Adipocyte (in vitro differentiated cells): ENCODE measurements at regions not wholly inside any gene's neighbourhood (a gene's known extent, or its start where the extent isn't known, plus 50 kb on each side); places are given as distances from the start of the nearest gene placed in this dataset.

Source experiments
- DNase-seq: peaks from one replicate; pipeline ENCODE4 v3.0.0-alpha.2; 2015; ENCODE audit warnings: low read depth
- H3K27me3 ChIP-seq: replicated peaks from 2 replicates; pipeline ENCODE4 v1.7.0; 2013; ENCODE audit warnings: mild to moderate bottlenecking, low read length, moderate library complexity; ENCODE audit not compliant: control insufficient read depth, insufficient read depth
- H3K36me3 ChIP-seq: 2 replicates; pipeline ENCODE4 v1.7.0; 2013; ENCODE audit warnings: low read length, mild to moderate bottlenecking, moderate library complexity; ENCODE audit not compliant: control insufficient read depth, insufficient read depth, severe bottlenecking
- H3K4me1 ChIP-seq: 2 replicates; pipeline ENCODE4 v1.7.0; 2013; ENCODE audit warnings: mild to moderate bottlenecking, low read length, moderate library complexity; ENCODE audit not compliant: control insufficient read depth, insufficient read depth
- H3K4me3 ChIP-seq: 2 replicates; pipeline ENCODE4 v1.7.0; 2013; ENCODE audit warnings: mild to moderate bottlenecking, low read length, moderate library complexity
- H3K9ac ChIP-seq: 2 replicates; pipeline ENCODE4 v1.7.0; 2013; ENCODE audit warnings: mild to moderate bottlenecking, low read length, moderate library complexity
- H3K9me3 ChIP-seq: 2 replicates; pipeline ENCODE4 v1.7.0; 2013; ENCODE audit warnings: mild to moderate bottlenecking, low read length, moderate library complexity; ENCODE audit not compliant: control insufficient read depth

DNA sequence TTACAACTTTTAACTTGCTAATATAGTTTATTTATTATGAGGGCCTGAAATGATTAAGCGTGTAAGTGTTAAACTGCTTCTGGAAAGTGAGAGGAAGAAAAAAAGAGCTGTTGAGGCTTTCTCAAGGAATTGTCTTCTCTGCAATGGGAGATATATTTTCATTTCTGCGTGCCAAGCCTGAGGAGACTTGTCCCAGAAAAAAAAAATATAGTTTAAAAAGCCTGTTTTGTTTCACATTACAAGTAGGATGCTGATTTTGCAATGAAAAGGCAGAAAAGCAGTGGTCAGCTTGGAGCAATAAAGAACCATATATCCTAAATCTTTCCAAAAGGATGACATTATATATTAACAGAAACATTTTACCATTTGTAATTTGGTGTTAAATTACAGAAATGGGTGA is 115.5 kb downstream of the GMNC start:
- H3K36me3 ChIP-seq, result no peaks in the 10 kb centered on the region
- H3K9ac ChIP-seq, result peak overlapping the region; percentile 0
- H3K4me3 ChIP-seq, result peak overlapping the region; percentile 1
- H3K4me1 ChIP-seq, result peaks cover 18% of the 10 kb centered on the region
- H3K27me3 ChIP-seq, result no peaks in the 10 kb centered on the region
- H3K9me3 ChIP-seq, result no peaks in the 10 kb centered on the region
- peak; percentile 68 for DNase-seq

GRCh38 chr3:190746531-190746930 is 116.0 kb downstream of the GMNC start:
- no peak overlapping the region for H3K4me3 ChIP-seq
- no peaks in the 10 kb centered on the region for H3K27me3 ChIP-seq
- H3K4me1 ChIP-seq, result peaks cover 18% of the 10 kb centered on the region
- peak; percentile 34 for DNase-seq
- H3K9ac ChIP-seq, result peak overlapping the region; percentile 0
- H3K9me3 ChIP-seq, result no peaks in the 10 kb centered on the region
- H3K36me3 ChIP-seq, result no peaks in the 10 kb centered on the region

DNA sequence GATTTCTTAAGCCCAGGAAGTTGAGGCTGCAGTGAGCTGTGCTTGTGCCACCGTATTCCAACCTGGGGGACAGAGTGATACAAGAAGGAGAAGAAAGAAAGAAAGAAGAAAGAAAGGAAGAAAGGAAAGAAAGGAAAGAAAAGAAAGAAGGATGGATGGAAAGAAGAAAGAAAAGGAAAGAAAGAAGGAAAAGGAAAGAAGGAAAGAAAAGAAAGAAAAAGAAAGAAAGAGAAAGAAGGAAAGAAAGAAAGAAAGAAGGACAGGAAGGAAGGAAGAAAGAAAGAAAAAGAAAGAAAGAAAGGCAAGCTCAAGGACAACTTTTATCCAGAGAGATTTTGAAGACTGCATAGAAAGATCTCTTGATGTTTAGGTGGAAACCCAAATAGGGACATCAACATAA is 120.7 kb downstream of the GMNC start:
- no peak for DNase-seq
- Histone ChIP-seq H3K36me3 (no peaks in the 10 kb centered on the region), H3K4me1 (peaks cover 4% of the 10 kb centered on the region), H3K27me3 (no peaks in the 10 kb centered on the region), H3K9ac (no peak overlapping the region), H3K9me3 (no peaks in the 10 kb centered on the region), H3K4me3 (no peak overlapping the region)

DNA sequence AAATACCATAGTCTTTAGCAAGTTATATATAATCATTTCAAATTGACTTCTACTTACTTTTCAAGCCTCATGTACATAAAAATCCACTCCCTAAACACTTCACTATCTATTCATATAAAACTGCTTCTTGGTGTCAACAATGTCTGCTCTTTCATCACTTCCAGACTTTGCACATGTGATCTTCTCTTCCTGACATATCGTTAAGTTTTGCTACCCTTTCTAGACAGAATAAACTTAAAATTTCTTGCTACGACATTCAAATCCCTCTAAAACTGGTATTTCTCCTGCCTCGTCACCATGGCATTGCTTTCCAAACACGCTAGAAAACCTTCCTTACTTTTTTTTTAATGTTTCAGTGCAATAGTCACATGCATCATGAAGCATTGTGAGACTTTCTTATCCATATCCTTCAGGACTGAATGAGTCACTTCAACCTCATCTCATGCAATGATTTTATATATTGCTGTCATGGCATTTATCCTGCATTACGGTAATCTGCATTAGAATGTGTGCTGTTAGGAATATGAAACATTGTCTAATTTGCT is 122.8 kb downstream of the GMNC start:
- H3K9ac ChIP-seq, result no peak overlapping the region
- H3K4me3 ChIP-seq, result no peak overlapping the region
- no peak for DNase-seq
- H3K4me1 ChIP-seq, result no peaks in the 10 kb centered on the region
- H3K36me3 ChIP-seq, result no peaks in the 10 kb centered on the region
- no peaks in the 10 kb centered on the region for H3K9me3 ChIP-seq
- H3K27me3 ChIP-seq, result no peaks in the 10 kb centered on the region

DNA sequence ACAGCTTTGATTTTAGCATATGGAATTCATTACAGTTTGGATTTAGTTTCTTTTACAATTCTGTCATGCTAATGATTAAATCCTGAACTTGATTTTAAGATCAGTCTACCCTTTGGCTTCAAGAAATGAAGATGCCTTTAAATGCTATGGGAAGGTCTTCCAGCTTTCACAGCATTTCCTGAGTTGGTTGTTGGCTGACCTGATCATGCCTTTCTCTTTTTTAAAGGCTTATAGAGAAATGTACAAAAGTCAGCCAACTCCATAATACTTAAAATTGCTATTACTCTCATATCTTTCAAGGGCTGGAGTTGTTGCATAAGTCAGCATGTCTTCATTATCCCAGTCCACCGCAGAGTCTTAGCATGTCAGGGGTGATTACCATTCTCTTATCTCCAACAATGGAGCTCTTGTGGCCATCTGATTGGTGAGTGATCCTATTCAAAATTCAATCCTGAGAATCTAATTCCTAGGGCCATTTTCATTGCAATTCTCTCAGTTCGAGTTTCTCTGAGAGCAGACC is 123.8 kb downstream of the GMNC start:
- DNase-seq, result peak; percentile 51
- no peak overlapping the region for H3K4me3 ChIP-seq
- H3K36me3 ChIP-seq, result no peaks in the 10 kb centered on the region
- H3K9me3 ChIP-seq, result no peaks in the 10 kb centered on the region
- H3K9ac ChIP-seq, result no peak overlapping the region
- no peaks in the 10 kb centered on the region for H3K4me1 ChIP-seq
- H3K27me3 ChIP-seq, result no peaks in the 10 kb centered on the region

- Histone ChIP-seq H3K36me3 (no peaks in the 10 kb centered on the region), H3K4me1 (no peaks in the 10 kb centered on the region), H3K27me3 (no peaks in the 10 kb centered on the region), H3K9me3 (no peaks in the 10 kb centered on the region), H3K9ac (no peak overlapping the region), H3K4me3 (no peak overlapping the region)
- no peak for DNase-seq
These were observed 125.0 kb downstream of the GMNC start for GRCh38 chr3:190737446-190737845.

DNA sequence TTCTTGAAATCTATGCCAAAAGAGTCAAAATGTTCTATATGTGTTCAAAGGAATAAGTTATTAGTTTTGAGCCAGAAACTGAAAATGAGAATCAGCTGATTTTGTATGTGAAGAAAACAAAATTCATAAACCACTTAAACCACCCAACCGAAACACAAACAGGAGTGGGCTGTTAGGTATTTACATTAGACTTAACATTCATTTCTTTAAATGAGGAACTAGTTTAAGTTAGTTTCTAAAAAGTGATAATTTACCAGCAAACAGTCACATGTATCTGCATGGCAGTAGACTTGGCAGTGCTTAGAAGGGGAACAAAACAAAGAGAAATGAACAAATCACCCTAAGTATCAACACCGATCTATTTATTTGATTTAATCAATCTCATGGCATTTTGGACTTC is 128.0 kb downstream of the GMNC start:
- no peaks in the 10 kb centered on the region for H3K9me3 ChIP-seq
- no peaks in the 10 kb centered on the region for H3K27me3 ChIP-seq
- no peaks in the 10 kb centered on the region for H3K36me3 ChIP-seq

GRCh38 chr3:190733591-190734146 is 128.8 kb downstream of the GMNC start:
- no peak overlapping the region for H3K9ac ChIP-seq
- H3K36me3 ChIP-seq, result no peaks in the 10 kb centered on the region
- H3K9me3 ChIP-seq, result no peaks in the 10 kb centered on the region
- no peaks in the 10 kb centered on the region for H3K4me1 ChIP-seq
- no peaks in the 10 kb centered on the region for H3K27me3 ChIP-seq
- no peak overlapping the region for H3K4me3 ChIP-seq
- DNase-seq, result no peak

More for the DNA sequence above, 128.0 kb downstream of the GMNC start:
- no peaks in the 10 kb centered on the region for H3K4me1 ChIP-seq
- no peak for DNase-seq
- H3K9ac ChIP-seq, result no peak overlapping the region
- no peak overlapping the region for H3K4me3 ChIP-seq

DNA sequence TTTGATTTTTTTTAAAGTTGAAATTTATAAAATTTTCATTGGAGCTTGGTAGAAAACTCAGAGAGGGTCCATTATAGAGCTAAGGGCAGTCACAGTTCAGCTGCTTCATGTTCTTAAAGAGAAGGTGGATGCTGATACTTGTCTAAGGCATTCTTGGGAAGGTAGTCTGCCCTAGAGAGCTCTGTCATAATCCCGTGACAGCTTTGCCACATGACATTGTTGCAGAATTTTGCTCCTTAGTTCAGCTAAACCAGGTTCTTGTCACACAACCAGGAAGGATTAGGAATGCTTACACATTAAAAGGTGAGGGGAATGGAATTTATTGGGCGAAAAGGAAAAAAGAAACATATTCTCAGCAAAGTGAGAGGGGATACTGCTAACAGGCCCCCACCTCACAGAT is 130.9 kb downstream of the GMNC start:
- H3K27me3 ChIP-seq, result no peaks in the 10 kb centered on the region
- H3K36me3 ChIP-seq, result no peaks in the 10 kb centered on the region
- no peak for DNase-seq
- no peak overlapping the region for H3K4me3 ChIP-seq
- H3K4me1 ChIP-seq, result no peaks in the 10 kb centered on the region
- no peaks in the 10 kb centered on the region for H3K9me3 ChIP-seq
- H3K9ac ChIP-seq, result no peak overlapping the region

- no peaks in the 10 kb centered on the region for H3K27me3 ChIP-seq
- H3K4me3 ChIP-seq, result no peak overlapping the region
- no peak overlapping the region for H3K9ac ChIP-seq
- H3K9me3 ChIP-seq, result no peaks in the 10 kb centered on the region
- DNase-seq, result no peak
- no peaks in the 10 kb centered on the region for H3K4me1 ChIP-seq
- no peaks in the 10 kb centered on the region for H3K36me3 ChIP-seq
These were observed 133.8 kb downstream of the GMNC start for GRCh38 chr3:190728574-190729246.

DNA sequence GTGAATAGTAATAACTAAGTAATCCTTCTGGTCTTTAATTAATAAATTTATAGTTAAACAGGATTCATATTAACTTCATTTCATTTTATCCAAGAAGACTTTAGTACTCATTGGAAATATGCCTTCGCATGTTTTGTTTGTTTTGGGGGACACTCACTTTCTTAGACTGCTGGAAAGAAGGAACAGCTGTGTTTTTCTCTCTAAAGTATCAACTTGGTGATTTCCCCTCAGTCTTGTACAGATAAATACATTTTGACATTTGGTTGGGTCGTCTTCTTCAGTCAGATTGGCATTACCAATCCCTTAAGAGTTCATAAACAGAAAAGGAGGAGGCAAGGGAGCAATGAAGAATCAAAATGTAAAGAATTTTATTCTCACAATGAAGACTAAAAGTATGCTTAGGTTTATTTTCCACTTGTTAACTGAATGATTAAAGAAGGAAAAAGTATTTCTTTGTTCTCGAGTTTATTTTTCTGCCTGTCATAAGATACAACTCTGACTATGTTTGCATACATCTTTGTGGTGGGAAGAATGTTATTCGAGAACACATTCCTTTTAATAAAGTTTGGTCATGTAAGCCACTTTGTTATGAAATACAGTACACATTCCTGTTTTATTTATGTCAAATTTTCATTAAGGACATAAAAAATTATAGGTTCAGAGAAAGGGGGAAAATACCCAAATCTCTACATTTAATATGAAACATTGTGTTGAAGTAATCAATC is 140.2 kb downstream of the GMNC start:
- peaks cover 3% of the 10 kb centered on the region for H3K4me1 ChIP-seq
- H3K27me3 ChIP-seq, result no peaks in the 10 kb centered on the region
- no peak overlapping the region for H3K9ac ChIP-seq
- peak; percentile 70 for DNase-seq
- H3K4me3 ChIP-seq, result no peak overlapping the region
- no peaks in the 10 kb centered on the region for H3K9me3 ChIP-seq
- no peaks in the 10 kb centered on the region for H3K36me3 ChIP-seq
